ENCODE measurements at regions not wholly inside any gene's neighbourhood (a gene's known extent, or its start where the extent isn't known, plus 50 kb on each side); places are given as distances from the start of the nearest gene placed in this dataset.

- Histone ChIP-seq H3K27me3 (ENCODE audit: control insufficient read depth in 1 of 2, insufficient read depth in 2 of 2, low read length in 2 of 2) (no peaks in the 10 kb centered on the region), H3K36me3 (replicated peaks in 1 of 2; ENCODE audit: control insufficient read depth in 1 of 2, insufficient read depth in 2 of 2, low read length in 2 of 2) (no peaks in the 10 kb centered on the region), H3K9me3 (ENCODE audit: low read length) (no peaks in the 10 kb centered on the region), H3K79me2 (ENCODE audit: insufficient read depth, low read length) (no peaks in the 10 kb centered on the region), H3K4me3 (replicated peaks in 1 of 3; ENCODE audit: insufficient read depth in 1 of 3, low read depth in 2 of 3, low read length in 3 of 3) (no peak overlapping the region), H2AFZ (ENCODE audit: low read length) (no peak overlapping the region), H3K4me1 (ENCODE audit: insufficient read depth, low read length) (peaks cover 7% of the 10 kb centered on the region), H4K20me1 (ENCODE audit: insufficient read depth, low read length) (no peaks in the 10 kb centered on the region), H3K4me2 (ENCODE audit: low read depth, low read length) (no peak overlapping the region), H3K27ac (ENCODE audit: extremely low read length, insufficient read depth, low read length) (no peak overlapping the region), H3K9ac (ENCODE audit: insufficient read depth, low read depth, low read length) (no peak overlapping the region)
- no peak for ATAC-seq
- WGBS (ENCODE audit: low lambda C conversion rate), result 95% methylated on average over 4 of the region's 4 CpGs
- CTCF ChIA-PET (ENCODE audit: low intra/inter-chr PET ratio, low total read pairs), result no interaction called here
- no TSS peak for BruUV-seq (replicated peaks)
- no peak for FAIRE-seq
- intact Hi-C loops (cut with micrococcal nuclease; ENCODE audit: unreplicated experiment) (no loop called here), in situ Hi-C loops (cut with HindIII; ENCODE audit: extremely low pct_ligation_motif_present, low pct_unique_long_range_greater_than_20kb) (loop anchor here (25.0 kb wide), 1 partner anchor 289 kb away; no protein-coding TSS in a partner anchor)
- no peak for DNase-seq (ENCODE audit: low spot score)
- POLR2A ChIA-PET, result no interaction called here
- TF ChIP-seq ZNF557 (CRISPR knock-in tag; IDR thresholded peaks at IDR 0.05), result no peak
- TF ChIP-seq NAIF1 (CRISPR knock-in tag; IDR thresholded peaks at IDR 0.05; ENCODE audit: borderline replicate concordance), result no peak
- no peak for TF ChIP-seq ZNF354B (CRISPR knock-in tag; IDR thresholded peaks at IDR 0.05)
- TF ChIP-seq, protein P1, sequence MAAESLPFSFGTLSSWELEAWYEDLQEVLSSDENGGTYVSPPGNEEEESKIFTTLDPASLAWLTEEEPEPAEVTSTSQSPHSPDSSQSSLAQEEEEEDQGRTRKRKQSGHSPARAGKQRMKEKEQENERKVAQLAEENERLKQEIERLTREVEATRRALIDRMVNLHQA (CRISPR knock-in tag; IDR thresholded peaks at IDR 0.05), result no peak
- TF ChIP-seq JUNB (CRISPR knock-in tag; IDR thresholded peaks at IDR 0.05; ENCODE audit: borderline replicate concordance), result no peak
- TF ChIP-seq ZBTB33 (CRISPR knock-in tag; IDR thresholded peaks at IDR 0.05), result no peak
- no peak for TF ChIP-seq ATF5 (CRISPR knock-in tag; IDR thresholded peaks at IDR 0.05; ENCODE audit: low read depth)
- no peak for TF ChIP-seq PREB (CRISPR knock-in tag; IDR thresholded peaks at IDR 0.05)
- TF ChIP-seq ZFP1 (CRISPR knock-in tag; IDR thresholded peaks at IDR 0.05), result no peak
- TF ChIP-seq, protein P2, sequence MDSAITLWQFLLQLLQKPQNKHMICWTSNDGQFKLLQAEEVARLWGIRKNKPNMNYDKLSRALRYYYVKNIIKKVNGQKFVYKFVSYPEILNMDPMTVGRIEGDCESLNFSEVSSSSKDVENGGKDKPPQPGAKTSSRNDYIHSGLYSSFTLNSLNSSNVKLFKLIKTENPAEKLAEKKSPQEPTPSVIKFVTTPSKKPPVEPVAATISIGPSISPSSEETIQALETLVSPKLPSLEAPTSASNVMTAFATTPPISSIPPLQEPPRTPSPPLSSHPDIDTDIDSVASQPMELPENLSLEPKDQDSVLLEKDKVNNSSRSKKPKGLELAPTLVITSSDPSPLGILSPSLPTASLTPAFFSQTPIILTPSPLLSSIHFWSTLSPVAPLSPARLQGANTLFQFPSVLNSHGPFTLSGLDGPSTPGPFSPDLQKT (CRISPR knock-in tag; IDR thresholded peaks at IDR 0.05; ENCODE audit: borderline replicate concordance), result no peak
- TF ChIP-seq, protein P3, sequence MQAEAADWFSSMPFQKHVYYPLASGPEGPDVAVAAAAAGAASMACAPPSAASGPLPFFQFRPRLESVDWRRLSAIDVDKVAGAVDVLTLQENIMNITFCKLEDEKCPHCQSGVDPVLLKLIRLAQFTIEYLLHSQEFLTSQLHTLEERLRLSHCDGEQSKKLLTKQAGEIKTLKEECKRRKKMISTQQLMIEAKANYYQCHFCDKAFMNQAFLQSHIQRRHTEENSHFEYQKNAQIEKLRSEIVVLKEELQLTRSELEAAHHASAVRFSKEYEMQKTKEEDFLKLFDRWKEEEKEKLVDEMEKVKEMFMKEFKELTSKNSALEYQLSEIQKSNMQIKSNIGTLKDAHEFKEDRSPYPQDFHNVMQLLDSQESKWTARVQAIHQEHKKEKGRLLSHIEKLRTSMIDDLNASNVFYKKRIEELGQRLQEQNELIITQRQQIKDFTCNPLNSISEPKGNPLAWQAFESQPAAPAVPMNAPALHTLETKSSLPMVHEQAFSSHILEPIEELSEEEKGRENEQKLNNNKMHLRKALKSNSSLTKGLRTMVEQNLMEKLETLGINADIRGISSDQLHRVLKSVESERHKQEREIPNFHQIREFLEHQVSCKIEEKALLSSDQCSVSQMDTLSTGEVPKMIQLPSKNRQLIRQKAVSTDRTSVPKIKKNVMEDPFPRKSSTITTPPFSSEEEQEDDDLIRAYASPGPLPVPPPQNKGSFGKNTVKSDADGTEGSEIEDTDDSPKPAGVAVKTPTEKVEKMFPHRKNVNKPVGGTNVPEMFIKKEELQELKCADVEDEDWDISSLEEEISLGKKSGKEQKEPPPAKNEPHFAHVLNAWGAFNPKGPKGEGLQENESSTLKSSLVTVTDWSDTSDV (CRISPR knock-in tag; IDR thresholded peaks at IDR 0.05), result no peak
- TF ChIP-seq TEAD2 (CRISPR knock-in tag; IDR thresholded peaks at IDR 0.05), result no peak
- no peak for TF ChIP-seq ELF1 (CRISPR knock-in tag; IDR thresholded peaks at IDR 0.05)
- no peak for TF ChIP-seq ARNTL (CRISPR knock-in tag; IDR thresholded peaks at IDR 0.05)
- TF ChIP-seq NFE2 (CRISPR knock-in tag; IDR thresholded peaks at IDR 0.05), result no peak
- TF ChIP-seq LCORL (IDR thresholded peaks at IDR 0.05), result no peak
- TF ChIP-seq LCORL (CRISPR knock-in tag; IDR thresholded peaks at IDR 0.05), result no peak
- no peak for TF ChIP-seq ZNF101 (CRISPR knock-in tag; IDR thresholded peaks at IDR 0.05; ENCODE audit: borderline replicate concordance, low read depth)
Measured at GRCh38 chr14:37723515-37723914, 128.1 kb downstream of the TTC6 start.
